Astrocyte (in vitro differentiated cells and primary cell): ENCODE measurements at regions not wholly inside any gene's neighbourhood (a gene's known extent, or its start where the extent isn't known, plus 50 kb on each side); places are given as distances from the start of the nearest gene placed in this dataset.

Source experiments
- EZH2 ChIP-seq: IDR thresholded peaks from 2 replicates; pipeline ENCODE4 v1.6.1; 2012; ENCODE audit warnings: mild to moderate bottlenecking, low read length, inconsistent platforms; ENCODE audit not compliant: insufficient read depth
- TF ChIP-seq, protein P1 (sequence below): IDR thresholded peaks from 2 replicates; pipeline ENCODE4 v1.5.1; 2011; ENCODE audit warnings: low read depth, mild to moderate bottlenecking, inconsistent platforms, low read length, moderate library complexity; ENCODE audit not compliant: insufficient read depth

DNA sequence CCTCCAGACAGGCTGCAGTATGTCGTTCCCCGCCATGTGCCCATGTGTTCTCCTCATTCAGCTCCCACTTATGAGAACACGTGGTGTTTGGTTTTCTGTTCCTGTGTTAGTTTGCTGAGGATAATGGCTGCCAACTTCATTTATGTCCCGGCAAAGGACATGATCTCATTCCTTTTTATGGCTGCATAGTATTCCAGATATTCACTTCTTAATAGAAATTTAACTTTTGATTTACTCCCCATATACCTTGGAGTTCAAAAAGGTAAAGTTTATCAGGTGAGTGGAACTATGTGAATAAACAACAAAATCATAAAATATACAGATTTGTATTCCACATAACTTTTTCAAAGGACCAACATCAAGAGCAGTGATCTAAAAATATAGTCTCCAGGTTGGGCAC is 372.6 kb downstream of the STK39 start:
- TF ChIP-seq, protein P1, sequence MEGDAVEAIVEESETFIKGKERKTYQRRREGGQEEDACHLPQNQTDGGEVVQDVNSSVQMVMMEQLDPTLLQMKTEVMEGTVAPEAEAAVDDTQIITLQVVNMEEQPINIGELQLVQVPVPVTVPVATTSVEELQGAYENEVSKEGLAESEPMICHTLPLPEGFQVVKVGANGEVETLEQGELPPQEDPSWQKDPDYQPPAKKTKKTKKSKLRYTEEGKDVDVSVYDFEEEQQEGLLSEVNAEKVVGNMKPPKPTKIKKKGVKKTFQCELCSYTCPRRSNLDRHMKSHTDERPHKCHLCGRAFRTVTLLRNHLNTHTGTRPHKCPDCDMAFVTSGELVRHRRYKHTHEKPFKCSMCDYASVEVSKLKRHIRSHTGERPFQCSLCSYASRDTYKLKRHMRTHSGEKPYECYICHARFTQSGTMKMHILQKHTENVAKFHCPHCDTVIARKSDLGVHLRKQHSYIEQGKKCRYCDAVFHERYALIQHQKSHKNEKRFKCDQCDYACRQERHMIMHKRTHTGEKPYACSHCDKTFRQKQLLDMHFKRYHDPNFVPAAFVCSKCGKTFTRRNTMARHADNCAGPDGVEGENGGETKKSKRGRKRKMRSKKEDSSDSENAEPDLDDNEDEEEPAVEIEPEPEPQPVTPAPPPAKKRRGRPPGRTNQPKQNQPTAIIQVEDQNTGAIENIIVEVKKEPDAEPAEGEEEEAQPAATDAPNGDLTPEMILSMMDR: no peak
- TF ChIP-seq EZH2: no peak
